SK-N-DZ (cell line): ENCODE measurements at regions not wholly inside any gene's neighbourhood (a gene's known extent, or its start where the extent isn't known, plus 50 kb on each side); places are given as distances from the start of the nearest gene placed in this dataset.
"Not testable (repeated sequence)": the region's sequence is repeated elsewhere in the genome, so short reads cannot be mapped to it uniquely, and the experiment has no call there.

Experiments
- DNase-seq: peaks from one replicate; pipeline ENCODE4 v3.0.0-alpha.2; 2015; ENCODE audit warnings: low spot score

- DNase-seq: no peak
These were observed 1493.5 kb upstream of the DEFB115 start for GRCh38 chr20:29763821-29764511.

- peak; percentile 36 for DNase-seq
These were observed 1492.4 kb upstream of the DEFB115 start for GRCh38 chr20:29764922-29765610.

GRCh38 chr20:29778033-29778432 is 1479.4 kb upstream of the DEFB115 start:
- not testable (repeated sequence) for DNase-seq

- DNase-seq: not testable (repeated sequence)
These were observed 1476.2 kb upstream of the DEFB115 start for GRCh38 chr20:29781217-29781616.

GRCh38 chr20:29781891-29782290 is 1475.6 kb upstream of the DEFB115 start:
- DNase-seq: not testable (repeated sequence)

- not testable (repeated sequence) for DNase-seq
These were observed 1470.0 kb upstream of the DEFB115 start for GRCh38 chr20:29787456-29787855.

- DNase-seq: no peak
These were observed 1467.0 kb upstream of the DEFB115 start for GRCh38 chr20:29790510-29790909.

- DNase-seq: not testable (repeated sequence)
These were observed 1426.0 kb upstream of the DEFB115 start for GRCh38 chr20:29831508-29831907.

- DNase-seq: not testable (repeated sequence)
These were observed 1389.5 kb upstream of the DEFB115 start for GRCh38 chr20:29868014-29868413.

GRCh38 chr20:29868688-29869087 is 1388.8 kb upstream of the DEFB115 start:
- not testable (repeated sequence) for DNase-seq

GRCh38 chr20:29871816-29872215 is 1385.6 kb upstream of the DEFB115 start:
- DNase-seq: not testable (repeated sequence)

- peak; percentile 81 for DNase-seq
These were observed 1383.5 kb upstream of the DEFB115 start for GRCh38 chr20:29873946-29874345.

- DNase-seq: peak; percentile 51
These were observed 1382.8 kb upstream of the DEFB115 start for GRCh38 chr20:29874476-29875202.

- DNase-seq: not testable (repeated sequence)
These were observed 1382.0 kb upstream of the DEFB115 start for GRCh38 chr20:29875321-29876083.

GRCh38 chr20:29876084-29876910 is 1381.2 kb upstream of the DEFB115 start:
- DNase-seq: not testable (repeated sequence)

GRCh38 chr20:29876911-29877285 is 1380.6 kb upstream of the DEFB115 start:
- DNase-seq: peak; percentile 44

GRCh38 chr20:29877411-29878280 is 1379.8 kb upstream of the DEFB115 start:
- DNase-seq: peak; percentile 81

GRCh38 chr20:29878281-29878741 is 1379.2 kb upstream of the DEFB115 start:
- DNase-seq: peak; percentile 90

GRCh38 chr20:29878777-29879442 is 1378.6 kb upstream of the DEFB115 start:
- DNase-seq: peak; percentile 39
